HG03457 (cell line): ENCODE measurements at regions not wholly inside any gene's neighbourhood (a gene's known extent, or its start where the extent isn't known, plus 50 kb on each side); places are given as distances from the start of the nearest gene placed in this dataset.
"Not testable (repeated sequence)": the region's sequence is repeated elsewhere in the genome, so short reads cannot be mapped to it uniquely, and the experiment has no call there.

Experiments used
- ATAC-seq: cut with Tn5 transposase; IDR thresholded peaks from one replicate; pipeline ENCODE4 v1.9.1; 2021; ENCODE audit warnings: moderate number of reproducible peaks; ENCODE audit not compliant: unreplicated experiment

GRCh38 chr4:167908816-167909215, 183.5 kb upstream of the ANXA10 start:
- no peak for ATAC-seq

- ATAC-seq = not testable (repeated sequence)
Observed at GRCh38 chr4:167912535-167912934, 179.8 kb upstream of the ANXA10 start.

- no peak for ATAC-seq
Observed at GRCh38 chr4:167918077-167918476, 174.3 kb upstream of the ANXA10 start.

GRCh38 chr4:167930166-167930565, 162.2 kb upstream of the ANXA10 start:
- ATAC-seq = no peak

GRCh38 chr4:167934216-167934615, 158.1 kb upstream of the ANXA10 start:
- no peak for ATAC-seq

- no peak for ATAC-seq
Observed at GRCh38 chr4:167939863-167940616, 152.3 kb upstream of the ANXA10 start.

GRCh38 chr4:167943872-167944505, 148.3 kb upstream of the ANXA10 start:
- ATAC-seq = no peak

GRCh38 chr4:167944721-167945120, 147.6 kb upstream of the ANXA10 start:
- no peak for ATAC-seq

- ATAC-seq = no peak
Observed at GRCh38 chr4:167955006-167955405, 137.3 kb upstream of the ANXA10 start.

- ATAC-seq = no peak
Observed at GRCh38 chr4:167956676-167957075, 135.7 kb upstream of the ANXA10 start.

GRCh38 chr4:167964766-167965373, 127.5 kb upstream of the ANXA10 start:
- no peak for ATAC-seq

- ATAC-seq = no peak
Observed at GRCh38 chr4:167966143-167966542, 126.2 kb upstream of the ANXA10 start.

GRCh38 chr4:167973513-167973912, 118.8 kb upstream of the ANXA10 start:
- ATAC-seq = no peak

- ATAC-seq = no peak
Observed at GRCh38 chr4:167985565-167985964, 106.8 kb upstream of the ANXA10 start.

- ATAC-seq = no peak
Observed at GRCh38 chr4:167986044-167986443, 106.3 kb upstream of the ANXA10 start.

- no peak for ATAC-seq
Observed at GRCh38 chr4:167987285-167987684, 105.1 kb upstream of the ANXA10 start.

- no peak for ATAC-seq
Observed at GRCh38 chr4:167989815-167990214, 102.5 kb upstream of the ANXA10 start.

- ATAC-seq = not testable (repeated sequence)
Observed at GRCh38 chr4:168008112-168008511, 84.2 kb upstream of the ANXA10 start.

- ATAC-seq = no peak
Observed at GRCh38 chr4:168019019-168019651, 73.2 kb upstream of the ANXA10 start.

- no peak for ATAC-seq
Observed at GRCh38 chr4:168019921-168020320, 72.4 kb upstream of the ANXA10 start.

GRCh38 chr4:168021666-168022065, 70.7 kb upstream of the ANXA10 start:
- ATAC-seq = no peak

- ATAC-seq = no peak
Observed at GRCh38 chr4:168028568-168028967, 63.8 kb upstream of the ANXA10 start.
